ENCODE measurements at regions not wholly inside any gene's neighbourhood (a gene's known extent, or its start where the extent isn't known, plus 50 kb on each side); places are given as distances from the start of the nearest gene placed in this dataset.

DNA sequence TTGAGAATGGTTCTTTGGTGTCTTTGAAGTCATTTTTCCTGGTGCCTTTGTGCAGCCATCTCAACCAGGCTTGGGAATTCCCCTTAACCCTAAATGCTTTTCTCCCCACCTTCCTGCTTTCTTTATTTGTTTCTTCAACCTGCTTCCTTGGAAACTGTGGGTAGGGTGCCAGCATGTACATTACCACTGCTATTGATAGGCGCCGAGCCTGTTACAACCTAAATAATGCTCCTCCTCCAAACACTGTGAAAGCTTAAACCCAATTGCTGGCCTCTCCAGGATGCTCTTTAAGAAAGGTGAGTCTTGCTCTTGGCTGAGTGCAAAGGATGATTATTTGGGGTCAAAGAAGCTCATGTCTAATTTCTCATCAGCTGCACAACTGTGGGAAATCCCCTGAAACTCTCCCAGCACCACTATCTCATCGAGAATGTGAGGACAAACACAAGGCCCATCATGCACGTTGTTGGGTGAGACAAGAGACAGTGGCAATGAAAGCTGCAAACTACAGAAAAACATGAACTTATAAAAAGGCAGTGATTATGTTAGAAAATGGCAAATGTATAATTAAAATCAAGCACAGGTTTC lies 285.5 kb upstream of the IGFBP3 start:
- H3K9me3 ChIP-seq (ENCODE audit: control insufficient read depth, low read length) = no peaks in the 10 kb centered on the region
- H2BK5ac ChIP-seq (ENCODE audit: low read depth, low read length, poor library complexity, severe bottlenecking) = no peak overlapping the region
- no peak for DNase-seq
- no peak overlapping the region for H3K18ac ChIP-seq (ENCODE audit: low read depth in 1 of 2, low read length in 2 of 2)
- no peak overlapping the region for H3K27ac ChIP-seq (ENCODE audit: low read length, poor library complexity, severe bottlenecking)
- H3K36me3 ChIP-seq (ENCODE audit: control insufficient read depth in 1 of 2, insufficient read depth in 2 of 2, low read depth in 1 of 2, low read length in 2 of 2) = no peaks in the 10 kb centered on the region
- H3K4ac ChIP-seq (ENCODE audit: low read depth in 1 of 2, low read length in 2 of 2) = no peak overlapping the region
- H3K23ac ChIP-seq (ENCODE audit: low read length in 2 of 2) = no peak overlapping the region
- no peak overlapping the region for H3K9ac ChIP-seq (ENCODE audit: low read length)
- 95% methylated on average over 3 of the region's 4 CpGs for WGBS
- no peak overlapping the region for H4K91ac ChIP-seq (ENCODE audit: low read length)
- no peak overlapping the region for H3K4me2 ChIP-seq (ENCODE audit: low read length, poor library complexity, severe bottlenecking)
- no peak overlapping the region for H2BK120ac ChIP-seq (ENCODE audit: low read depth, low read length)
- no peak overlapping the region for H3K4me3 ChIP-seq (ENCODE audit: insufficient read depth in 1 of 2, low read depth in 1 of 2, low read length in 2 of 2)
- peaks cover 10% of the 10 kb centered on the region for H3K4me1 ChIP-seq (ENCODE audit: control insufficient read depth, insufficient read depth, low read depth, low read length)
- H3K14ac ChIP-seq (ENCODE audit: low read length in 2 of 2) = no peak overlapping the region
- no peak overlapping the region for H2BK12ac ChIP-seq (ENCODE audit: low read length in 2 of 2)
- H2AFZ ChIP-seq (ENCODE audit: low read depth, low read length) = no peak overlapping the region
- H3K79me1 ChIP-seq (replicated peaks; ENCODE audit: low read length, poor library complexity, severe bottlenecking) = no peaks in the 10 kb centered on the region
- H3K27me3 ChIP-seq (ENCODE audit: control insufficient read depth in 1 of 2, insufficient read depth in 1 of 2, low read length in 2 of 2) = no peaks in the 10 kb centered on the region
- no peak overlapping the region for H2AK5ac ChIP-seq (ENCODE audit: low read length, severe bottlenecking)
- H2BK15ac ChIP-seq (ENCODE audit: low read depth, poor library complexity, severe bottlenecking) = no peak overlapping the region
- no peak overlapping the region for H4K8ac ChIP-seq (ENCODE audit: low read length)

DNA sequence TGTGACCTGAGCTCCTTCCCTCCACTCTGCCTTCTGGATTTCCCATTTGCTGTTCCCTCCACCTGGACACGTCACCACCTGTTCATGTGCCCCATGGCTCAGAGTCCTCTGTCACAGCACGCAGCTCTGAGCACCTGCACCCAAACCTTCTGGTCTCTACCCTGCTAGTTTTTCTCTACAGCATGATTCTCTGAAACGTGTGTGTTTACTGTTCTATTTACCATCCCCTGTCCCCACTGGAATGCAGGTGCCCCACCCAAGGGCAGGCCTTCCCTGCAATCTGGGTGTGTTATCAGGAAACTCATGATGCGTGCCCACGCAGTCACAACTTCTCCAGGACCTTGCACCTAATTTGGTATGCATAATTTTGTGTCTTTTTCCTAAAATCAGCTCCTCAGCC lies 284.4 kb upstream of the IGFBP3 start:
- no peak overlapping the region for H3K14ac ChIP-seq (ENCODE audit: low read length in 2 of 2)
- WGBS = 80% methylated on average over 4 of the region's 5 CpGs
- H3K4me3 ChIP-seq (ENCODE audit: insufficient read depth in 1 of 2, low read depth in 1 of 2, low read length in 2 of 2) = no peak overlapping the region
- H2BK12ac ChIP-seq (ENCODE audit: low read length in 2 of 2) = no peak overlapping the region
- H3K18ac ChIP-seq (ENCODE audit: low read depth in 1 of 2, low read length in 2 of 2) = no peak overlapping the region
- no peak overlapping the region for H3K9ac ChIP-seq (ENCODE audit: low read length)
- H2AK5ac ChIP-seq (ENCODE audit: low read length, severe bottlenecking) = no peak overlapping the region
- H3K36me3 ChIP-seq (ENCODE audit: control insufficient read depth in 1 of 2, insufficient read depth in 2 of 2, low read depth in 1 of 2, low read length in 2 of 2) = no peaks in the 10 kb centered on the region
- H3K4me1 ChIP-seq (ENCODE audit: control insufficient read depth, insufficient read depth, low read depth, low read length) = peaks cover 9% of the 10 kb centered on the region
- no peak overlapping the region for H3K23ac ChIP-seq (ENCODE audit: low read length in 2 of 2)
- no peak overlapping the region for H3K4me2 ChIP-seq (ENCODE audit: low read length, poor library complexity, severe bottlenecking)
- no peak overlapping the region for H3K4ac ChIP-seq (ENCODE audit: low read depth in 1 of 2, low read length in 2 of 2)
- H3K9me3 ChIP-seq (ENCODE audit: control insufficient read depth, low read length) = no peaks in the 10 kb centered on the region
- H3K27ac ChIP-seq (ENCODE audit: low read length, poor library complexity, severe bottlenecking) = no peak overlapping the region
- no peaks in the 10 kb centered on the region for H3K27me3 ChIP-seq (ENCODE audit: control insufficient read depth in 1 of 2, insufficient read depth in 1 of 2, low read length in 2 of 2)
- no peak overlapping the region for H2BK5ac ChIP-seq (ENCODE audit: low read depth, low read length, poor library complexity, severe bottlenecking)
- H3K79me1 ChIP-seq (replicated peaks; ENCODE audit: low read length, poor library complexity, severe bottlenecking) = no peaks in the 10 kb centered on the region
- no peak overlapping the region for H2BK15ac ChIP-seq (ENCODE audit: low read depth, poor library complexity, severe bottlenecking)
- no peak overlapping the region for H2BK120ac ChIP-seq (ENCODE audit: low read depth, low read length)
- H2AFZ ChIP-seq (ENCODE audit: low read depth, low read length) = no peak overlapping the region
- H4K91ac ChIP-seq (ENCODE audit: low read length) = no peak overlapping the region
- H4K8ac ChIP-seq (ENCODE audit: low read length) = no peak overlapping the region
- no peak for DNase-seq

DNA sequence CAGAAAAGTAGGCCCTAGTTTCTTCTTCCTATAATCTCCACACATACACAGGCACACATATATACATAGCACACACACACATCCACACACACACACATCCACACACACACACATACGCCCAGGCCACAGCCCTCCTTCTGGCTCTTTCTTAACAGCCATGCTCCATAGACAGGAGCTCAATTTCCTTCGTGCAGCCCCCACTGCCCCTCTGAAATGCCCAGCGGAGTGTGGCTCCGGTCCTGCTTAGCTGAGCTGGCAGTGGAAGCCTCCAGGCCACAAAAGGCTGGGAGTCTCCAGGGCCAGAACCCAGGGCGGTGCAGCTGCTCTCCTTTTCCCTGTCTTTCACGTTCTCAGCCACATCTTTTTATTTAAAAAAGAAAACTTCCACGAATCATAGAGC lies 282.9 kb upstream of the IGFBP3 start:
- H2BK12ac ChIP-seq (ENCODE audit: low read length in 2 of 2) = no peak overlapping the region
- H3K18ac ChIP-seq (ENCODE audit: low read depth in 1 of 2, low read length in 2 of 2) = no peak overlapping the region
- H4K91ac ChIP-seq (ENCODE audit: low read length) = no peak overlapping the region
- no peak overlapping the region for H4K8ac ChIP-seq (ENCODE audit: low read length)
- no peak overlapping the region for H3K4ac ChIP-seq (ENCODE audit: low read depth in 1 of 2, low read length in 2 of 2)
- no peak overlapping the region for H3K4me3 ChIP-seq (ENCODE audit: insufficient read depth in 1 of 2, low read depth in 1 of 2, low read length in 2 of 2)
- no peak overlapping the region for H3K23ac ChIP-seq (ENCODE audit: low read length in 2 of 2)
- no peaks in the 10 kb centered on the region for H3K79me1 ChIP-seq (replicated peaks; ENCODE audit: low read length, poor library complexity, severe bottlenecking)
- peaks cover 6% of the 10 kb centered on the region for H3K4me1 ChIP-seq (ENCODE audit: control insufficient read depth, insufficient read depth, low read depth, low read length)
- no peak overlapping the region for H3K9ac ChIP-seq (ENCODE audit: low read length)
- no peaks in the 10 kb centered on the region for H3K9me3 ChIP-seq (ENCODE audit: control insufficient read depth, low read length)
- 94% methylated on average over 7 of the region's 7 CpGs for WGBS
- no peaks in the 10 kb centered on the region for H3K27me3 ChIP-seq (ENCODE audit: control insufficient read depth in 1 of 2, insufficient read depth in 1 of 2, low read length in 2 of 2)
- H2BK120ac ChIP-seq (ENCODE audit: low read depth, low read length) = no peak overlapping the region
- no peak overlapping the region for H2AFZ ChIP-seq (ENCODE audit: low read depth, low read length)
- H2BK5ac ChIP-seq (ENCODE audit: low read depth, low read length, poor library complexity, severe bottlenecking) = no peak overlapping the region
- H3K27ac ChIP-seq (ENCODE audit: low read length, poor library complexity, severe bottlenecking) = no peak overlapping the region
- no peak overlapping the region for H3K4me2 ChIP-seq (ENCODE audit: low read length, poor library complexity, severe bottlenecking)
- no peak overlapping the region for H2BK15ac ChIP-seq (ENCODE audit: low read depth, poor library complexity, severe bottlenecking)
- no peak overlapping the region for H2AK5ac ChIP-seq (ENCODE audit: low read length, severe bottlenecking)
- DNase-seq = no peak
- no peak overlapping the region for H3K14ac ChIP-seq (ENCODE audit: low read length in 2 of 2)
- H3K36me3 ChIP-seq (ENCODE audit: control insufficient read depth in 1 of 2, insufficient read depth in 2 of 2, low read depth in 1 of 2, low read length in 2 of 2) = no peaks in the 10 kb centered on the region

DNA sequence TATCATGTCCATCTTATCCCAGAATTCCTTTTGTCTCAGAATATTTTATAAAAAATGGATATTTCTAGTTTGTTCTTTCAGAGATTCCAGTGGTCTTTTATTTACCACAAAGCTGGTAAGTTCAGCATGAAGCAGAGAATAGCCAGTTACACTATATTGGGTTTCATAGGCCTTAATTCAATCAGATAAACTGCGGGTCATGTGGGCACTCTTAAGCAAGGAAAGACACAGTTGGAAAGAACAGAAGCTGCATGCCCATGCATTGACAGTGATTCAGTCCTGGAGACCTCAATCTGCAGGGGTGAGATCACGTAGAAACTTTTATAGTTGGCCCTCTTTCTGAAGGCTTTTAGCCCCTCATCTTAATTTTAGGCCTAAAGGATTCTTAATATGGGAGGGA lies 281.3 kb upstream of the IGFBP3 start:
- Histone ChIP-seq H2BK15ac (ENCODE audit: low read depth, poor library complexity, severe bottlenecking) (no peak overlapping the region), H3K27me3 (ENCODE audit: control insufficient read depth in 1 of 2, insufficient read depth in 1 of 2, low read length in 2 of 2) (no peaks in the 10 kb centered on the region), H2BK12ac (ENCODE audit: low read length in 2 of 2) (no peak overlapping the region), H3K4me2 (ENCODE audit: low read length, poor library complexity, severe bottlenecking) (no peak overlapping the region), H3K36me3 (ENCODE audit: control insufficient read depth in 1 of 2, insufficient read depth in 2 of 2, low read depth in 1 of 2, low read length in 2 of 2) (no peaks in the 10 kb centered on the region), H2BK5ac (ENCODE audit: low read depth, low read length, poor library complexity, severe bottlenecking) (no peak overlapping the region), H3K27ac (ENCODE audit: low read length, poor library complexity, severe bottlenecking) (no peak overlapping the region), H3K4ac (ENCODE audit: low read depth in 1 of 2, low read length in 2 of 2) (no peak overlapping the region), H2AFZ (ENCODE audit: low read depth, low read length) (no peak overlapping the region), H2AK5ac (ENCODE audit: low read length, severe bottlenecking) (no peak overlapping the region), H4K8ac (ENCODE audit: low read length) (no peak overlapping the region), H4K91ac (ENCODE audit: low read length) (no peak overlapping the region), H3K9me3 (ENCODE audit: control insufficient read depth, low read length) (no peaks in the 10 kb centered on the region), H3K14ac (ENCODE audit: low read length in 2 of 2) (no peak overlapping the region), H3K23ac (ENCODE audit: low read length in 2 of 2) (no peak overlapping the region), H3K4me3 (ENCODE audit: insufficient read depth in 1 of 2, low read depth in 1 of 2, low read length in 2 of 2) (no peak overlapping the region), H3K9ac (ENCODE audit: low read length) (no peak overlapping the region), H3K79me1 (replicated peaks; ENCODE audit: low read length, poor library complexity, severe bottlenecking) (no peaks in the 10 kb centered on the region), H3K18ac (ENCODE audit: low read depth in 1 of 2, low read length in 2 of 2) (no peak overlapping the region), H3K4me1 (ENCODE audit: control insufficient read depth, insufficient read depth, low read depth, low read length) (no peaks in the 10 kb centered on the region), H2BK120ac (ENCODE audit: low read depth, low read length) (no peak overlapping the region)
- no peak for DNase-seq
- 79% methylated on average over 2 of the region's 2 CpGs for WGBS

Measured in mesenchymal stem cell (in vitro differentiated cells and primary cell).